GM19452 (cell line): ENCODE measurements at regions not wholly inside any gene's neighbourhood (a gene's known extent, or its start where the extent isn't known, plus 50 kb on each side); places are given as distances from the start of the nearest gene placed in this dataset.

Experiments used
- ATAC-seq: cut with Tn5 transposase; IDR thresholded peaks from one replicate; pipeline ENCODE4 v1.9.1; 2021; ENCODE audit not compliant: unreplicated experiment

DNA sequence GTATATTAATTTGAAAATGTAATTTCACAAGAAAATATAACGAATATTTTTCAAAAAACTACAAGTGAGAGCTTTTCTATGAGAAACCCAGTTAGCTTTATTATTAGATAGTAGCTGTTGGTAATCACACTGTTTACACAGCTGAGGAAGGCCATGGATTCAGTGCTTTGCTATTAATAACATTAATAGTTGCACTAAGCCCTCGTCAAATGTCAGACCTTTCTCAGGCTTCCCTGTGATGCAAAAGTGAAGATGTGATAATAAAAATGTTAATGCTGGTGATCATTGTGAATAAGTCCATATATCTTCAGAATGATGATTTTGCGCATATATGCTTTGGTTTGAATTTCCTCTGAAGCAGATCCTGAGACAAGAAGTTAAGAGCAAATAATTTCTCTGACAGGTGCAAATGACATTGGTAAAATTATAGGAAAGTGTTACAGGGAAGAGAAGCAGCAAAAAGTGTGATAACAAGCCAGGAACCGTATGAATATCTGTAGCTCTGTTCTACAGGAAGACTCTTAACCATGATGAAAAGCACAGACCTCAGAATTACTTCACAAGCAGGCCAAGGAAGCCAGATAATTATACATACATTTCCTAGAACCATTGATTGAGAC lies 56.5 kb upstream of the CNTN6 start:
- ATAC-seq: no peak

DNA sequence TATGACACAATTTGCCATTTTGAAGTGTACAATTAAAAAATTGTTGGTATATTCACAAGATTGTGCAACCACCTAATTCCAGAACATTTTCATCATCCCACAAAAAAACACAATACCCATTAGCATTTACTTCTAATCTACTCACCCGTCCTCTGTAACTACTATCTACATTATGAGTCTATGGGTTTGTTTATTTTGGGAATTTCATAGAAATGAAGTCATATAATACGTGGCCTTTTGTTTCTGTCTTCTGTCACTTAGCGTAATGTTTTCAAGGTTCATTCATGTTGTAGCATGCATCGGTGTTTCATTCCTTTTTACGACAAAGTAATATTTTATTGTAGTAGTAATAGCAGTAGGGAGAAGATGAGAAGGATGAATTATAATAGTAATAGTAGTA lies 55.2 kb upstream of the CNTN6 start:
- ATAC-seq: no peak
